PFSK-1 (cell line): ENCODE measurements at regions not wholly inside any gene's neighbourhood (a gene's known extent, or its start where the extent isn't known, plus 50 kb on each side); places are given as distances from the start of the nearest gene placed in this dataset.

Experiments used
- FOXP2 ChIP-seq: optimal IDR thresholded peaks from 2 replicates; pipeline ENCODE3; 2011; ENCODE audit warnings: borderline replicate concordance, control low read depth, inconsistent platforms; ENCODE audit not compliant: insufficient read depth; ENCODE audit errors: extremely low read length, extremely low read depth
- POLR2AphosphoS5 ChIP-seq: IDR thresholded peaks from 2 replicates; pipeline ENCODE4 v1.6.1; 2012; ENCODE audit warnings: low read depth, mild to moderate bottlenecking, control low read depth, low read length, moderate library complexity
- REST ChIP-seq, 2 experiments: IDR thresholded peaks; 2 replicates each; pipeline versions ENCODE4 v1.6.1 to v1.8.0; 2011 to 2012; ENCODE audit warnings: low read depth in 2 of 2, low read length in 2 of 2, control low read depth in 1 of 2, inconsistent platforms in 1 of 2, mild to moderate bottlenecking in 1 of 2, moderate library complexity in 1 of 2; ENCODE audit not compliant: insufficient read depth in 1 of 2
- SIN3A ChIP-seq: IDR thresholded peaks from 2 replicates; pipeline ENCODE4 v1.6.1; 2012; ENCODE audit warnings: mild to moderate bottlenecking, low read length, moderate library complexity, borderline replicate concordance; ENCODE audit not compliant: insufficient read depth
- TAF1 ChIP-seq: IDR thresholded peaks from 2 replicates; pipeline ENCODE4 v1.6.1; 2012; ENCODE audit warnings: low read length, control low read depth, borderline replicate concordance; ENCODE audit not compliant: insufficient read depth

GRCh38 chr12:90428465-90428864 lies 526.5 kb downstream of the CCER1 start:
- TF ChIP-seq FOXP2, result no peak
- no peak for TF ChIP-seq POLR2AphosphoS5
- no peak for TF ChIP-seq REST (IDR thresholded peaks at IDR 0.05; ENCODE audit: insufficient read depth in 1 of 2, low read depth in 2 of 2, low read length in 2 of 2)
- no peak for TF ChIP-seq TAF1
- TF ChIP-seq SIN3A, result no peak

- TF ChIP-seq SIN3A (no peak), TAF1 (no peak), POLR2AphosphoS5 (no peak), FOXP2 (no peak)
These were observed 531.0 kb downstream of the CCER1 start for GRCh38 chr12:90423965-90424364.

- TF ChIP-seq TAF1, result no peak
- no peak for TF ChIP-seq REST (IDR thresholded peaks at IDR 0.05; ENCODE audit: insufficient read depth in 1 of 2, low read depth in 2 of 2, low read length in 2 of 2)
- TF ChIP-seq SIN3A, result no peak
- no peak for TF ChIP-seq FOXP2
- no peak for TF ChIP-seq POLR2AphosphoS5
These were observed 544.0 kb downstream of the CCER1 start for GRCh38 chr12:90410962-90411361.

- no peak for TF ChIP-seq REST (IDR thresholded peaks at IDR 0.05; ENCODE audit: insufficient read depth in 1 of 2, low read depth in 2 of 2, low read length in 2 of 2)
- TF ChIP-seq TAF1, result no peak
- TF ChIP-seq POLR2AphosphoS5, result no peak
- no peak for TF ChIP-seq FOXP2
- TF ChIP-seq SIN3A, result no peak
These were observed 547.1 kb downstream of the CCER1 start for GRCh38 chr12:90407841-90408240.

GRCh38 chr12:90404071-90404470 lies 550.9 kb downstream of the CCER1 start:
- TF ChIP-seq REST (IDR thresholded peaks at IDR 0.05; ENCODE audit: insufficient read depth in 1 of 2, low read depth in 2 of 2, low read length in 2 of 2), result no peak

GRCh38 chr12:90401185-90401584 lies 553.8 kb downstream of the CCER1 start:
- no peak for TF ChIP-seq REST (IDR thresholded peaks at IDR 0.05; ENCODE audit: insufficient read depth in 1 of 2, low read depth in 2 of 2, low read length in 2 of 2)
- TF ChIP-seq SIN3A, result no peak
- no peak for TF ChIP-seq FOXP2
